ENCODE measurements at regions not wholly inside any gene's neighbourhood (a gene's known extent, or its start where the extent isn't known, plus 50 kb on each side); places are given as distances from the start of the nearest gene placed in this dataset.

DNA sequence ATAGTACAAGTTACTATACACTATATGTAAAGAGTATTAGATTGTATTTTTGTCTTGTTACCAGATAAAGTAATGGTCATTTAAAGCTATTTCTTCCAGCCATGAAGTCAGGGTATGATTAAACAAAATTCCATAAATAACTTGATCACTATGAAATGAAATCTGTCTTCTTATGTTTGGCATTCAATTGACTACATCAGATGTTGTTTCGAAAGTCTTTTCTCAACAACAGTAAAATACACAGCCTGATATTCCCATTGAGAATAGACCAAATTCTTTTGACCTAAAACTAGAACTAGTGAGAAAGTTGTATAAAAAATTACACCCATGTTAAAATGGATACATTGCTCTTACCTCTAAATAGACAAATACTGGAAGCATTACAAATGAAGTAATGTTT lies 134.6 kb upstream of the ADAMTS5 start:
- TF ChIP-seq CTCF (conservative IDR thresholded peaks at IDR 0.05; ENCODE audit: low read depth, low read length) (no peak), EZH2 (IDR thresholded peaks at IDR 0.05; ENCODE audit: borderline replicate concordance, low read depth, low read length, poor library complexity, severe bottlenecking) (no peak)

All from A673 (cell line).